ENCODE measurements at regions not wholly inside any gene's neighbourhood (a gene's known extent, or its start where the extent isn't known, plus 50 kb on each side); places are given as distances from the start of the nearest gene placed in this dataset.

GRCh38 chrX:142742581-142742980 is 283.1 kb upstream of the SPANXN4 start:
- TF ChIP-seq CTCF (IDR thresholded peaks at IDR 0.05) (no peak), POLR2A (IDR thresholded peaks at IDR 0.05) (no peak)
